ENCODE measurements at regions not wholly inside any gene's neighbourhood (a gene's known extent, or its start where the extent isn't known, plus 50 kb on each side); places are given as distances from the start of the nearest gene placed in this dataset.

DNA sequence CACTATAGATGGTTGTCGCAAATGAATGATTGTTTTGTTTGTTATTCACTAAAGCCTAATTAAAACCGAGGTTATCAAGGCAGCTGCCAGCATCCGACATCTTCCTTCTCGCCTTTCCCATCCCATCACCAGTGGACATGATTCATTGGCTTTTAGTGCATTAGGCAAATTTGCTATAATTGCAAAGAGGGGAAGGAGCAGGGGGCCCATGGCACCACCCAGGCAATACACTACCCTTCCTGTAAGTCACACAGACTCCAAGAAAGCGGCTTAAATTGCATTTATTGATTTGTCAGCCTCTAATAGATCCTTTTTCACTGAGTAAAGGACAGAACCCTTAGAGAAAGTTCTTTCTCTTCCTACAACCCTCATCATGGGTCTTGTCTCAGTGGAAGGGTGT is 169.2 kb upstream of the NCAM1 start:
- DNase-seq: no peak

DNA sequence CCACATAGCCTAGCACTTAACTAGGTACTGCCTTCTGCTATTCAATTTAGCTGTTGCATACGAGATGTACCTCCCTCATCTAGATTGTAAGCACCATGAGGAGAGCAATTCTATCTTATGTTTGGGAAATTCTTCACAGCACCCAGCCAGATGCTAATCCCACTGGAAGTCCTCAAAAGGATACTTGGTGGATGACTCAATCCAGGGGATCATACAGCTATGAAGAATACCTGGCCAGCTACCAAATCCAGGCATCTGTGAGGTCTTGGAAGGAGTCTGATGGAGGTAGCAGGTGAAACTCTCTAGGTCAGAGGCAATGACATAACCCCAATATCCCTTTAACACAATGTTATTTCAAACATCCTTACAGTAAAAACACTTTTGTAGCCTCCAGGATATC is 167.8 kb upstream of the NCAM1 start:
- DNase-seq: no peak

GRCh38 chr11:112794331-112794846 is 166.8 kb upstream of the NCAM1 start:
- no peak for DNase-seq

- peak; percentile 50 for DNase-seq
These were observed 165.9 kb upstream of the NCAM1 start for GRCh38 chr11:112795142-112795815.

- peak; percentile 82 for DNase-seq
These were observed 165.1 kb upstream of the NCAM1 start for GRCh38 chr11:112795911-112796649.

GRCh38 chr11:112797092-112797491 is 164.1 kb upstream of the NCAM1 start:
- DNase-seq: peak; percentile 73

- peak; percentile 57 for DNase-seq
These were observed 163.4 kb upstream of the NCAM1 start for GRCh38 chr11:112797648-112798293.

GRCh38 chr11:112801025-112801816 is 160.0 kb upstream of the NCAM1 start:
- no peak for DNase-seq

DNA sequence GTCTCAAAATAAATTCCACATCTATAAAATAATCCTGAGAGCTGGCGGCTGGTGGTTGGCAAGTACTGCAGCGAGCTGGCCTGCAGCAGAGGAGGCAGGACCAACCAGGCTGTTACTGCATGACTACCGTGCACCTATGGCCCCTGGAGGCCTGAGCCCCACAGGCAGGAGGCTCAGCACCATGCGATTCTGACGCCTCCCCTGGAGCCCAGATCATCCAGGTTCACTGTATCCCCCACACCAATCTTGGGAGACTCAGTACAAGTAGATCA is 159.5 kb upstream of the NCAM1 start:
- no peak for DNase-seq

DNA sequence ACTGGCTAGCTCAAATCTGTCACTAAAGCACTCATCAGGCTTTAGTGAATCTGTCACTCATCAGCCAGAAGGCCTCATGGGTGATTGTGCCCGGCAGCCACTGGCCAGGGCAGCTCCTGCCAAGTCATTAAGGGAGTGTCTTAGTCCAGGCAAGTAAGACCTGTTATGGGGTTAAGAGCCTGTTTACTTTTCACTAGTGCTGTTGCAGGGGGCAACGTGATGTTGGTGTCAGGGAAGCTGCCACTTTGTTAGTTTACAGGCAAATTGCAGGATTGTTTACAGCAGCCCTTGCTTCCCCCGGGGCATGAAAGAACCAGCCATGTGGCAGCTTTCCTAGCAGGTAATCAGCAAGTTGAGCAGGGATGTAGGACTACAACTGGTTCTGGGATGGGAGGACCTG is 155.6 kb upstream of the NCAM1 start:
- DNase-seq: peak; percentile 66

- no peak for DNase-seq
These were observed 155.0 kb upstream of the NCAM1 start for GRCh38 chr11:112806256-112806655.

GRCh38 chr11:112806876-112807275 is 154.3 kb upstream of the NCAM1 start:
- DNase-seq: peak; percentile 73

- no peak for DNase-seq
These were observed 151.8 kb upstream of the NCAM1 start for GRCh38 chr11:112809429-112809828.

DNA sequence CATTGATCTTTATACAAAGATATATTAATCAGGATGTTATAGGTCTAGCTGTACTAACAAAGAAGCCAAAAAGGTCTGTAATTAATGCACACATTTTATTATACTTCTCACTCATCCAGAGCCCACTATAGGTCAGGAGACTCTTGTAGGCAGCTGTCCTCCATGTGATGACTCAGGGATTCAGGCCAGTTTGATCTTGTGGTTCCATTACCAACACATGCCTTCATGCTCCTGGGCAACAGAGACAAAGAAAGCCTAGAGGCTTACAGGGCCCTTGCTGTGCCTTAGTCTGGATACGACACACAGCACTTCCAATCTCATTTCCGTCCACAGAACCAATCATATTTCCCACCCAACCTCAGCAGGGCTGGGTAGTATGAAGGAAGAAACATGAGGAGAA is 150.3 kb upstream of the NCAM1 start:
- no peak for DNase-seq

DNA sequence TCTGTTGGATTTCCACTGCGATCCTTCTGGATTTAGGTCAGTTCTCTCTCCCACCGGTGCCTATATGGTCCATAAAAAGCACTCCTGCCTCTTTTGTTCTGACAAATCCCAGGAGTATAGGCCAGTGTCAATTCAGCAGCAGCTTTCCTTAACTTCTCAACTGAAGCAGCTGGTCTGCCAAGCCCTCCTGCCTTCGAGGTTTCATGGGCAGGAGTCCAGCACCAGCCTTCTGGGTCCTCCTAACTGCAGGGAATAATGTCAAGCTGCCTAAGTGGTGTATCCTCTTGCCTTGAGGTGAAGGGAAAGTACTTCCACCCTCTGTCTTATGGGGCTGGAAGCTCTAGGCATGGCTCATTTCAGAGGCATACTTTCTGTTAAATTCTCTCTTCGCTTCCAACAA is 149.4 kb upstream of the NCAM1 start:
- no peak for DNase-seq

GRCh38 chr11:112812729-112813128 is 148.5 kb upstream of the NCAM1 start:
- DNase-seq: no peak

DNA sequence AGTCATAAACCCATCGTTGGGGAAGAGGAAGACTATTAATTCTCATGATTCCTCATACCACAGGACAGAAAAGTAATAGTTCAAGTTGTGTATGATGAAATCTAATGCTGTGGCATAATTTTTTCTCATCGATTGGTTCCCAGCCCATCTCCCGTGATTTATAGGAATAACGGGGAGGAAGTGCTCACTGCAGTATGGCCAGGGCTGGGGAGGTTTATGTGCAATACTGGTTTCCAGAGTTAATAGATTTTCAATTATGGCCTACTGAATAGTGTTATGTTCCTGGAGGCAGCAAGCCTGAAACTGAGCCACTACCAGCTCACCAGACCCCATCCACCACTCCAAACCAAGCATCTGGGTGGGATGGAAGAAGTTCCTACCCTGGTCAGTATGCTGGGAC is 147.1 kb upstream of the NCAM1 start:
- no peak for DNase-seq

- DNase-seq: no peak
These were observed 143.8 kb upstream of the NCAM1 start for GRCh38 chr11:112817376-112817775.

- peak; percentile 46 for DNase-seq
These were observed 138.5 kb upstream of the NCAM1 start for GRCh38 chr11:112822478-112823274.

DNA sequence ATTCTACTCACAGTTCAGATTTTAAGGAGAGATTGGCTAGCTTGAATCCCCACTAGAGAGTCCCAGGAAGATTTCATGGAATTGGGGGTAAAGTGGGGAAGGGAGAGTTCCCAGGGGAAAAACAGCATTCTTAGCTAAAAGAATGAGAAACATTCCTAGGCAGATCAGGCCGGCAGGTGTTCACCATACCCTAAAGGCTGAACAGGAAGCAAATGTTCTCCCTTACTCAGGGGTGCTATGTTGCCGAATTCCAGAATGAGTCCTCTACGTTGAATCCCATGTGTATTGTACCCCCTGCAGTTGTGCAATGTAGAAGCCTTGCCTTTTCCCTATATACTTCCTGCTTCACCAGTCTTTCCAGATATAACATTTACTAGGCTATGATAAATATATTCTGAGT is 135.2 kb upstream of the NCAM1 start:
- no peak for DNase-seq

DNA sequence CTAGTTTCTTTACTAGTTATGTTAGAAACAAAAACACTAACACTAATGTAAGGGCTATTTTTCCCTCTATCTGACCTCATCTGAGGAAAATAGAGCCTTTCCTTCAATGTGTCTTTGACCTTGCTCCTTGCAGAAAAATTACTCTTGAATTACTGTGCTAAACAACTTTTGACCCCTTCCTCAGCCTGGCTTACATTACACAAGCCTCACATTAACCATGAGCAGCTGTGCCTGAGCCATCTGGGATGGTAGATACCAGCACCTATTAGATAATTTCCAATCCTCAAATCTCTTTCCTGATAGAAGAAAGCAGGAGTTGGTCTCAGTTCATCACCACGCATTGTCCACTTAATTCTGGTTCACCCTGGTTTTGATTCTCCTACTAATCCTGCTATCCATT is 134.4 kb upstream of the NCAM1 start:
- DNase-seq: no peak

- DNase-seq: no peak
These were observed 132.8 kb upstream of the NCAM1 start for GRCh38 chr11:112828421-112828820.
